Pancreas (tissue), 10 donors: ENCODE measurements at regions not wholly inside any gene's neighbourhood (a gene's known extent, or its start where the extent isn't known, plus 50 kb on each side); places are given as distances from the start of the nearest gene placed in this dataset.

Experiments
- ATAC-seq, 4 donors: fragments of 200-7000 bp; cut with Tn5 transposase; one replicate each; pipeline versions ENCODE4 v1.8.0 to v1.9.1; 2020; ENCODE audit warnings: mild to moderate bottlenecking in 4 of 4, moderate library complexity in 4 of 4
- DNase-seq, 6 donors: peaks; one replicate each; pipeline ENCODE4 v3.0.0-alpha.2; 2020
- FAIRE-seq: peaks from 2 replicates; lab custom pipeline; 2012; peaks lifted over from hg19 to GRCh38; lab: Jason Lieb, UNC
- H3K27ac ChIP-seq, 4 donors: fragments of 200-600 bp; sonication (generic); 1 replicate in 3 of 4; 2 replicates in 1 of 4; pipeline versions ENCODE4 v1.5.0 to v1.8.0; 2020
- H3K27me3 ChIP-seq, 4 donors: fragments of 200-600 bp; one replicate each; pipeline ENCODE4 v1.8.0; 2021
- H3K36me3 ChIP-seq, 3 donors: fragments of 200-600 bp; sonication (generic) in 1 of 3; one replicate each; pipeline versions ENCODE4 v1.5.0 to v1.8.0; 2020 to 2021
- H3K4me1 ChIP-seq, 3 donors: fragments of 200-600 bp; one replicate each; pipeline ENCODE4 v1.8.0; 2021
- H3K4me3 ChIP-seq, 4 donors: fragments of 200-600 bp; sonication (generic) in 2 of 4; one replicate each; pipeline versions ENCODE4 v1.5.0 to v1.8.0; 2020 to 2021
- H3K9me3 ChIP-seq, 4 donors: fragments of 200-600 bp; one replicate each; pipeline ENCODE4 v1.8.0; 2021
- CTCF ChIP-seq, 4 donors: fragments of 200-600 bp; sonication (generic) in 3 of 4; IDR thresholded peaks; one replicate each; pipeline versions ENCODE4 v1.5.0 to v1.8.0; 2021; ENCODE audit warnings: antibody characterized with exemption in 4 of 4
- WGBS, 2 donors: extraction: QIAGEN DNeasy Blood & Tissue Kit; methylation state at CpG; one replicate each; pipeline ENCODE4 v1.1.7; 2013; 5-methylcytosine and 5-hydroxymethylcytosine counted together
- intact Hi-C, 3 donors: fragments of 100-400 bp; cut with DNase I; formaldehyde crosslinking; loops; one replicate each; pipeline versions ENCODE4 v1.11.1 to v1.14.2; 2022
- donor health status: healthy with polysubstance abuse.
- donor health status: DM: no; HTN: no; CAD: no; lungs with moderate emphysema.
- donor health status: DM: no; HTN: no; CAD: no.
- donor health status: control.
- donor health status: control.
- donor health status: Bipolar disorder and iron deficiency.
- donor health status: DM: yes; HTN: yes; CAD: no.
- donor health status: DM: no; HTN: no; CAD: no.
- donor health status: DM: no; HTN: no; CAD: no.
- donor health status: DM: yes; HTN: yes; CAD: no.

DNA sequence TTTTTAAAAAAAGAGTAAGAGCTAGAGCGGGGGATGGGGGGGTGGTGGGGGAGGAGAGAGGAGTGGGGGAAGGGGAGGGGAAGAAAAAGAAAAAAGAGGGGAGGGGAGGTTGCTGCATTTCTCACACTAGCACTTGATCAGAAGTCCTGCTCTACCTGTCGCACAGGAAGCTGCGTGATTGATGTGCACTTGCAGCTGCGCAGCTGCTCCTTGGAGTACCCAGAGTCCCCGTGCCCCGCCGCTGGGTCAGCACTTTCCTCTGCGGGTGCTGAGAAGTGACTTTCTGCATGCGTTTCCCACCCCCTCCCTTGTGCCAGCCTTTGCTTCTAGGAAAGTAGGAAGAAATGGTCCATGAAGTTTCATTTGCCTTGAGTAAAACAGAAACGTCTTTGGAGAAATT lies 297.3 kb downstream of the ETAA1 start:
- intact Hi-C loops = no loop called here
- no peak for TF ChIP-seq CTCF (IDR thresholded peaks at IDR 0.05)
- no peak for ATAC-seq
- no peaks in the 10 kb centered on the region for H3K36me3 ChIP-seq
- peak in 3 of 6 donors; percentile 15 to 60 (median 33) for DNase-seq
- 42 to 46% methylated on average over 10 of the region's 10 CpGs for WGBS, 2 donors
- no peaks in the 10 kb centered on the region for H3K4me1 ChIP-seq
- no peaks in the 10 kb centered on the region for H3K9me3 ChIP-seq
- no peak for FAIRE-seq
- no peak overlapping the region for H3K27ac ChIP-seq
- H3K4me3 ChIP-seq = no peak overlapping the region
- H3K27me3 ChIP-seq = no peaks in the 10 kb centered on the region

DNA sequence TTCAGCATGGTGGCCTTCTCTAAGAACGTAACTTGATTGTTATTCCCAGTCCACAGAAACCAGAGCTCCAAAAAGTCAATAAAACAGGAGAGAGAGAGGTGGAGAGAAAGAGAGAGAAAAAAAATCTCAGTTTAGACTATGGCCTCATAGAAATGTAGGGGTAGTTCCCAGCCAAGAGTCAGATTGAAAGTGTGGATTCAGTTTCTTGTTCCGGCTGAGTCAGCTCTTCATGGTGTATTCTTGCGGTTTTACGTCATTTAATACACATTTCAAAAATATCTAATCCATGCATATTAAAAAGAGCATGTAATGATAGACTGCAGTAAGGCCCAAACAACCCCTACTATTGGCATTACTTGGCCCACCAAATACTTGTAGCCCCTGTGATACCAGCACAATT lies 303.9 kb downstream of the ETAA1 start:
- intact Hi-C loops = no loop called here
- no peak for TF ChIP-seq CTCF (IDR thresholded peaks at IDR 0.05)
- H3K27ac ChIP-seq = no peak overlapping the region
- DNase-seq = no peak
- H3K27me3 ChIP-seq = no peaks in the 10 kb centered on the region
- H3K36me3 ChIP-seq = no peaks in the 10 kb centered on the region
- H3K4me3 ChIP-seq = no peak overlapping the region
- WGBS, 2 donors = 79 to 86% methylated on average over 4 of the region's 4 CpGs
- FAIRE-seq = no peak
- H3K9me3 ChIP-seq = no peaks in the 10 kb centered on the region
- H3K4me1 ChIP-seq = no peaks in the 10 kb centered on the region
- ATAC-seq = no peak

DNA sequence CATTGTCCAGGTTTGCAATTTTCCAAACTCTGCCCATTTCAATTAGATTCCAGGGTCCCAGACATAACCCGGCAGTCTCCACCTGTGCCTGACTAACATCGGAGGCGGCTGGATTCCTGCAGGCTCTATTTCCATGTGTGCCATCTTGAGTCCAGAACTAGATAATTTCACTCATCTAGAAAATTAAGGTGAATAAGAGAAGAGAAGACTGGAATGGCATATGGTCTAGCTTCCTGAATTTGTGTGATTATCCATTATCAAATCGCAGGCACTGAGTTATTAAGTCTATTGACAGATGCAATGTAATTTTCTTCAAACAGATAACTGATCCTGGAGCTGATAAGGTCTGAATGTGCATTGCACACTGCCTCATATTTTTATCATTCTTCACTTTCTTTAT lies 305.2 kb downstream of the ETAA1 start:
- no peaks in the 10 kb centered on the region for H3K9me3 ChIP-seq
- FAIRE-seq (no peak), DNase-seq (no peak), ATAC-seq (no peak)
- TF ChIP-seq CTCF (IDR thresholded peaks at IDR 0.05) = no peak
- H3K27me3 ChIP-seq = no peaks in the 10 kb centered on the region
- no peak overlapping the region for H3K4me3 ChIP-seq
- 74 to 80% methylated on average over 4 of the region's 4 CpGs for WGBS, 2 donors
- intact Hi-C loops = no loop called here
- no peaks in the 10 kb centered on the region for H3K4me1 ChIP-seq
- no peak overlapping the region for H3K27ac ChIP-seq
- H3K36me3 ChIP-seq = no peaks in the 10 kb centered on the region

DNA sequence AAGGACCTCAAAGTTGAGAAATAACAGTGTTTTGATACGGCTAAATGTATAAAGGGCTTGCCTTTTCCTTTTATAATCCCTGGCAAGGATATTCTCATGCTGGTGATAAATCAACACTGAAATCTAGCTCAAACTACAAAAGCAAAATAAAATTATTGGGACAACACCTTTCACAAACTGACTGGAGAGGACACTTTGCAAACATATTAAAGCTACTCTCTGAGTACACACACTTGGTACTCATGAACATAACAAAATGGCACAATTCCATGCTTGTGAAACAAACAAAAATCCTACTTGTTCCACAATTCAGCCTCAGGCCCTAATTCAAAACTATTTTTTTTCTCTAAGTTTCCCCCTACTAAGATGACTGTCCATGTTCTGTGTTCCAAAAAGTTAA lies 305.8 kb downstream of the ETAA1 start:
- H3K4me3 ChIP-seq = no peak overlapping the region
- H3K4me1 ChIP-seq = no peaks in the 10 kb centered on the region
- intact Hi-C loops = no loop called here
- ATAC-seq (no peak), FAIRE-seq (no peak), DNase-seq (no peak)
- no peak for TF ChIP-seq CTCF (IDR thresholded peaks at IDR 0.05)
- H3K36me3 ChIP-seq = no peaks in the 10 kb centered on the region
- WGBS, 2 donors = 88 to 89% methylated on average over 1 of the region's 1 CpG
- H3K27ac ChIP-seq = no peak overlapping the region
- no peaks in the 10 kb centered on the region for H3K27me3 ChIP-seq
- H3K9me3 ChIP-seq = no peaks in the 10 kb centered on the region

- Histone ChIP-seq H3K9me3 (no peaks in the 10 kb centered on the region), H3K27me3 (no peaks in the 10 kb centered on the region), H3K27ac (no peak overlapping the region), H3K4me3 (no peak overlapping the region), H3K36me3 (no peaks in the 10 kb centered on the region), H3K4me1 (no peaks in the 10 kb centered on the region)
- FAIRE-seq = no peak
- DNase-seq = no peak
- TF ChIP-seq CTCF (IDR thresholded peaks at IDR 0.05) = no peak
- intact Hi-C loops = no loop called here
- WGBS, 2 donors = 91 to 94% methylated on average over 3 of the region's 3 CpGs
- no peak for ATAC-seq
Observed at GRCh38 chr2:67706082-67706481, 308.9 kb downstream of the ETAA1 start.
